ENCODE measurements at regions not wholly inside any gene's neighbourhood (a gene's known extent, or its start where the extent isn't known, plus 50 kb on each side); places are given as distances from the start of the nearest gene placed in this dataset.

DNA sequence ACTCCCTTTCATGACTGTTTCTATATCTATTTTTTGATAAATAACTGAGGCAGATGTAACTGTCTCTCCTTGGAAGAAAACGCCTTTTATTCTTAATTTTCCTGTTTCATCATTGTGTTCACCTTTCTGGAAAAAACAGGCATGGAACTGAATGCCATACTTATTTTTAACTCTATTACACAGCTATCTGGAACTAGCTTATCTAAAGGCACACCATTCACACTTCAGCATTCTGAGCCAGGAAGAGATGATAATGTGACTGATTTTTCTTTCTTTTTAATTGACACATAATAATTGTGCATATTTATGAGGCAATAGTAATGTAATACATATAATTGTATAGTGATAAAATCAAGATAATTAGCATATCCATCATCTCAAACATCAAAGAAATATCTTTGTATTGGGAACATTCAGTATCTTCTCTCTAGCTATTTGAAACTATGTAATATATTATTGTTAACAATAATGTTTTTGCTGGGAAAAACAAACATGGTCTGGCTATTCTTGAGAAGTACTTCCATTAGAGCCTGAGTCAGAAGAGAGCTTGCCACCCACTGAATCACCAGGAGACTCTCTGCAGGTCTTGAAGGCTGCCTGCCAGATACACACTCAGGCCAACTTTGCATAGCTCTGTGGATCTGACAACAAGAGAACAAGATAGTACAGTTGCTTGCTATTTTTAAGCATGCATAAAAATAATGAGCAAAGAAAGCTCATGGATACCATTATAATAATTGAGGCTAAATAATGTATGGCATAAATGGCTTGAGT lies 501.0 kb upstream of the EDIL3 start:
- DNase-seq: no peak
- H3K27ac ChIP-seq (ENCODE audit: low read length): no peak overlapping the region
- H4K20me1 ChIP-seq (ENCODE audit: insufficient read depth, low read length): no peaks in the 10 kb centered on the region
- no peak overlapping the region for H3K4me3 ChIP-seq (ENCODE audit: low read length)
- H2AFZ ChIP-seq (ENCODE audit: low read length): no peak overlapping the region
- TF ChIP-seq, protein P1, sequence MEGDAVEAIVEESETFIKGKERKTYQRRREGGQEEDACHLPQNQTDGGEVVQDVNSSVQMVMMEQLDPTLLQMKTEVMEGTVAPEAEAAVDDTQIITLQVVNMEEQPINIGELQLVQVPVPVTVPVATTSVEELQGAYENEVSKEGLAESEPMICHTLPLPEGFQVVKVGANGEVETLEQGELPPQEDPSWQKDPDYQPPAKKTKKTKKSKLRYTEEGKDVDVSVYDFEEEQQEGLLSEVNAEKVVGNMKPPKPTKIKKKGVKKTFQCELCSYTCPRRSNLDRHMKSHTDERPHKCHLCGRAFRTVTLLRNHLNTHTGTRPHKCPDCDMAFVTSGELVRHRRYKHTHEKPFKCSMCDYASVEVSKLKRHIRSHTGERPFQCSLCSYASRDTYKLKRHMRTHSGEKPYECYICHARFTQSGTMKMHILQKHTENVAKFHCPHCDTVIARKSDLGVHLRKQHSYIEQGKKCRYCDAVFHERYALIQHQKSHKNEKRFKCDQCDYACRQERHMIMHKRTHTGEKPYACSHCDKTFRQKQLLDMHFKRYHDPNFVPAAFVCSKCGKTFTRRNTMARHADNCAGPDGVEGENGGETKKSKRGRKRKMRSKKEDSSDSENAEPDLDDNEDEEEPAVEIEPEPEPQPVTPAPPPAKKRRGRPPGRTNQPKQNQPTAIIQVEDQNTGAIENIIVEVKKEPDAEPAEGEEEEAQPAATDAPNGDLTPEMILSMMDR (IDR thresholded peaks at IDR 0.05; ENCODE audit: low read length): no peak
- no peak for TF ChIP-seq EZH2 (optimal IDR thresholded peaks at IDR 0.05; ENCODE audit: low read depth, low read length)
- TF ChIP-seq EZH2phosphoT487 (IDR thresholded peaks at IDR 0.05; ENCODE audit: low read length): no peak
- no peaks in the 10 kb centered on the region for H3K9me3 ChIP-seq (replicated peaks; ENCODE audit: insufficient read depth, low read length)
- H3K36me3 ChIP-seq (replicated peaks; ENCODE audit: insufficient read depth, low read length): no peaks in the 10 kb centered on the region
- H3K27me3 ChIP-seq (replicated peaks; ENCODE audit: insufficient read depth, low read length): no peaks in the 10 kb centered on the region
- H3K79me2 ChIP-seq (ENCODE audit: low read length): no peaks in the 10 kb centered on the region
- no peaks in the 10 kb centered on the region for H3K4me1 ChIP-seq (ENCODE audit: low read length)
- no peaks in the 10 kb centered on the region for H3F3A ChIP-seq (ENCODE audit: insufficient read depth, low read length)
- no peak overlapping the region for H3K4me2 ChIP-seq (ENCODE audit: low read depth, low read length)
- H3K9ac ChIP-seq (ENCODE audit: low read length): no peak overlapping the region
- no peaks in the 10 kb centered on the region for H3K9me2 ChIP-seq (replicated peaks; ENCODE audit: insufficient read depth, low read length)

DNA sequence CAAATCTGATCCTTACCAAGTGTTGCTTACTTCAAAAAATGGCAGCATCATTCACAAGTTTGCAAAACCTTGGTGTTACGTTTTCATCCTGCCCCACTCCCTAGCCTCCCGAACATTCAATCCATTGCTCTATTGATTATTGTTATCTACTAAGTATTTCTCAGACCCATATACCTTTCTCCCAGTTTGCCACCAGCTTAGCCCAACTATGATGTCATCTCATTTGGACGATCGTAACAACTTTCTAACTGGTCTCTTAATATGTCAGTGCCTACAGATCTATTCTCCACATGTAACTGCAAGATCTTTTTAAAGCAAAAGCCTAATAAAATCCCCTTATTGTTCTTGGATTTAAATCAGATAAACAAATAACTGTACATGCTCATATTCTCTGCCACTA lies 497.1 kb upstream of the EDIL3 start:
- H3K4me1 ChIP-seq (ENCODE audit: low read length): no peaks in the 10 kb centered on the region
- no peak for TF ChIP-seq EZH2phosphoT487 (IDR thresholded peaks at IDR 0.05; ENCODE audit: low read length)
- TF ChIP-seq, protein P1 (IDR thresholded peaks at IDR 0.05; ENCODE audit: low read length): no peak
- no peak for TF ChIP-seq EZH2 (optimal IDR thresholded peaks at IDR 0.05; ENCODE audit: low read depth, low read length)
- H2AFZ ChIP-seq (ENCODE audit: low read length): no peak overlapping the region

DNA sequence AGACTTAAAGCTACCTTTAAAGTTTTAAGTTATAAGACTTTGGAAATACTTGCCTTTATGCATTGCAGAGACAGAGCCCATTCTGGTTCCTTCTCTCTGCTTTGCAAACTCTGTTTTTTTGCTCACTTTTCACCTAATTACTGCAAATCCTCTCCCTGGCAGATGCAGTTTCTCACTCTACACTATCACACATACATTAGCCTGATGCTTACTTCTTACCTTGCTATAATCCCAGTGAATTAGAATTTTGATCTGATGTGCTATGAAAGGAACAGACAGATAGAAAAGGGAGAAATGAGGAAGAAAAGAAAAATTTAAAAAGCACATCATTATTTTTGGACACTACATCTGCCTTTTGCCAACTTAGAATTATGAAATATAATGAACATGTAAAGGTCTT lies 489.5 kb upstream of the EDIL3 start:
- Histone ChIP-seq H3K9ac (ENCODE audit: low read length) (no peak overlapping the region), H3K4me3 (ENCODE audit: low read length) (no peak overlapping the region), H3K9me3 (replicated peaks; ENCODE audit: insufficient read depth, low read length) (no peaks in the 10 kb centered on the region), H3K36me3 (replicated peaks; ENCODE audit: insufficient read depth, low read length) (no peaks in the 10 kb centered on the region), H3K4me1 (ENCODE audit: low read length) (no peaks in the 10 kb centered on the region), H3K9me2 (replicated peaks; ENCODE audit: insufficient read depth, low read length) (no peaks in the 10 kb centered on the region), H3K4me2 (ENCODE audit: low read depth, low read length) (no peak overlapping the region), H4K20me1 (ENCODE audit: insufficient read depth, low read length) (no peaks in the 10 kb centered on the region), H2AFZ (ENCODE audit: low read length) (no peak overlapping the region), H3K27me3 (replicated peaks; ENCODE audit: insufficient read depth, low read length) (no peaks in the 10 kb centered on the region), H3F3A (ENCODE audit: insufficient read depth, low read length) (no peaks in the 10 kb centered on the region), H3K79me2 (ENCODE audit: low read length) (no peaks in the 10 kb centered on the region), H3K27ac (ENCODE audit: low read length) (no peak overlapping the region)
- TF ChIP-seq EZH2phosphoT487 (IDR thresholded peaks at IDR 0.05; ENCODE audit: low read length) (no peak), EZH2 (optimal IDR thresholded peaks at IDR 0.05; ENCODE audit: low read depth, low read length) (no peak)
- TF ChIP-seq, protein P1 (IDR thresholded peaks at IDR 0.05; ENCODE audit: low read length): no peak
- no peak for DNase-seq

More for the DNA sequence above, 497.1 kb upstream of the EDIL3 start:
- no peaks in the 10 kb centered on the region for H3K9me2 ChIP-seq (replicated peaks; ENCODE audit: insufficient read depth, low read length)
- H3K4me2 ChIP-seq (ENCODE audit: low read depth, low read length): no peak overlapping the region
- H3K27ac ChIP-seq (ENCODE audit: low read length): no peak overlapping the region
- H3K79me2 ChIP-seq (ENCODE audit: low read length): no peaks in the 10 kb centered on the region
- H3K9me3 ChIP-seq (replicated peaks; ENCODE audit: insufficient read depth, low read length): no peaks in the 10 kb centered on the region
- no peak overlapping the region for H3K4me3 ChIP-seq (ENCODE audit: low read length)
- no peak overlapping the region for H3K9ac ChIP-seq (ENCODE audit: low read length)
- H3K27me3 ChIP-seq (replicated peaks; ENCODE audit: insufficient read depth, low read length): no peaks in the 10 kb centered on the region
- no peaks in the 10 kb centered on the region for H4K20me1 ChIP-seq (ENCODE audit: insufficient read depth, low read length)
- no peaks in the 10 kb centered on the region for H3K36me3 ChIP-seq (replicated peaks; ENCODE audit: insufficient read depth, low read length)
- H3F3A ChIP-seq (ENCODE audit: insufficient read depth, low read length): no peaks in the 10 kb centered on the region
- DNase-seq: no peak
